ENCODE measurements at regions not wholly inside any gene's neighbourhood (a gene's known extent, or its start where the extent isn't known, plus 50 kb on each side); places are given as distances from the start of the nearest gene placed in this dataset.

- TF ChIP-seq CTCF (IDR thresholded peaks at IDR 0.05; ENCODE audit: insufficient read depth, low read depth, low read length) (no peak), EZH2 (IDR thresholded peaks at IDR 0.05; ENCODE audit: insufficient read depth, low read length) (no peak)
Observed at GRCh38 chr12:104896146-104896545, 61.9 kb downstream of the SLC41A2 start.
